NOMO-1 treated with dmso at 0.1 percent for 144 hours (cell line): ENCODE measurements at regions not wholly inside any gene's neighbourhood (a gene's known extent, or its start where the extent isn't known, plus 50 kb on each side); places are given as distances from the start of the nearest gene placed in this dataset.
"Not testable (repeated sequence)": the region's sequence is repeated elsewhere in the genome, so short reads cannot be mapped to it uniquely, and the experiment has no call there.

Experiments
- DNase-seq: peaks from one replicate; lab custom pipeline; 2025; ENCODE audit not compliant: unreplicated experiment; lab: John Stamatoyannopoulos, UW

DNA sequence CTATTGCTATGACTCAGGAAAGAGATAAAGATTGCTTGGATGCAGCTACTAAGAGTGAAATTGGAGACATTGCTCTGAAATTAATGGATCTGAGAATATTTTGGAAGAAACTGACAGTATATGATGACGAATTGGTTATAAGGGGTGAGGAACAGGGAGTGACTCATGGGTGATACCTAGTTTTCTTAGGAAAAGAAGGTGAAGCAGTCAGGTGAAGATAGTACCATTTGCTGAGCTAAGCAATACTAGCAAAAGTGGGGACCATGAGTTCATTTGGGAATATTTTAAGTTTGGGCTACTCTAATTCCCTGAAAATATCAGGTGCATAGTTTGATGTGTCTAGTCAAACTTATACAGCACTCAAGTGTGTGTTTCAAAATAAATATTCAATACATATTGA lies 260.1 kb upstream of the NFIA start:
- no peak for DNase-seq

DNA sequence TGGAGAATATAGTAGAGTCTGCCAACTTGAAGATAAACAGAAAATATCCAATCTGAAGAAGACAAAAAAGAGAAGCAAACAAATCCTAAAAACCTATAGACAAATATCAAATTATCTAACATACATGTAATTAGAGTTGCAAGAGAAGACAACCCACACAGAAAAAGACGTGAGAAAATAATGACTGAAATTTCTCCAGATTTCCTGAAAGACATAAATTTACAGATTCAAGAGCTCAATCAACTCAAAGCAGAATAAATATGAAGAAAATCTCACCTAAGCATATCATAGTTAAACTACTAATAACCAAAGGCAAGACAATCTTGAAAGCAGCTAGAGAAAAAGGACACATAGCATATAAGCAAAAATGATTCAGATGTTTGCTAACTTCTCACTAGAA lies 261.2 kb upstream of the NFIA start:
- no peak for DNase-seq

DNA sequence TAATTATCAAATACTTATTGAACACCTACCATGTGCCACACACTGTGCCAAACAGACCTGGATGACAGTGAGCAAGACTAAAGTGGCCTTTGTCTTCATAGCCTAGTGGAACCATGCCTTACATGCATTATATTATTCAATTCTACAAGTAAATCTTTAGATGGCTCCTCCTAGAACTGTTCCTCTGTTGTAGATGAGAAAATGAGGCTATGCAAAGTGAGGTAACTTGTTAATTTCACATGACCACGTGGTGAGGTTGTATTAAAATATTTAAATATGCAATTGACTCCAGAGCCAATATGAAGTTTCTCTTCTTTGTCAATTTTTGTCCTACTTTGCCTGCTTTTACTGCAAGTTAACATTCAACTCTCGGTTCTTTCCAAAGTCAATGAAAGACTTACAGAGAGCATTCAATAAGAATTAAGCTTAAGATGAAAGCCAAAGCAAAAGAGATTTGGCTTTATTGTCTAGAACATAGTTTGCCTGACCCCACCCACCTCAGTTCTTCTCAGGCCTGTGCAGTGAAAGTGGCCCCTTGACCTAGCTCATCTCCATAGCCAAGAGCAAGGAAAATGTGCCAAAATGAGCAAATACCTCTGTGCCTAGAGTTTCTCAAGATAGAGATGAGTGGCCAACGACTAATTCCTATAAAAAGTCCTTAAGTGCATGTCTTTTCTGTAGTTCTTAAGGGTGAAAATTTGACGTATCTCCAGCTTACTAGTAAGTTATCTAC lies 263.2 kb upstream of the NFIA start:
- no peak for DNase-seq

DNA sequence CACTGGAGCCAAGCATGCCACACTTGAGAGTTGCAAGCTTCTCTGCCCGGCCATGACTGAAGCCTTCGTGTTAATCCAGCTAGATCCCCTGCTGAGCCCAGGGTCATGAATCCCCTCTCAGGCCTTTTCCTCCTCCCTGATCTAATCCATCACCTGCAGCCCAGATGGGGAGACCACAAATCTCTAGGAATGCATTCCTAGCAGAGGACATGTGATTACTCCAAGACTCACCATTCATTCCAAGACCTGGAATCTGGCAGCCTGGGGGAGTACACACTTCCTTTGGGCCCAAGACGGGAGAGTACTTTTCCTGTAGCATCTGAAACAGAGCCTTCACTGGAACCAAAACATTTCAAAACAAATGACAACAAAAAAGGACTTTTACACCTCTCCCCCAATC lies 269.3 kb upstream of the NFIA start:
- DNase-seq: no peak

DNA sequence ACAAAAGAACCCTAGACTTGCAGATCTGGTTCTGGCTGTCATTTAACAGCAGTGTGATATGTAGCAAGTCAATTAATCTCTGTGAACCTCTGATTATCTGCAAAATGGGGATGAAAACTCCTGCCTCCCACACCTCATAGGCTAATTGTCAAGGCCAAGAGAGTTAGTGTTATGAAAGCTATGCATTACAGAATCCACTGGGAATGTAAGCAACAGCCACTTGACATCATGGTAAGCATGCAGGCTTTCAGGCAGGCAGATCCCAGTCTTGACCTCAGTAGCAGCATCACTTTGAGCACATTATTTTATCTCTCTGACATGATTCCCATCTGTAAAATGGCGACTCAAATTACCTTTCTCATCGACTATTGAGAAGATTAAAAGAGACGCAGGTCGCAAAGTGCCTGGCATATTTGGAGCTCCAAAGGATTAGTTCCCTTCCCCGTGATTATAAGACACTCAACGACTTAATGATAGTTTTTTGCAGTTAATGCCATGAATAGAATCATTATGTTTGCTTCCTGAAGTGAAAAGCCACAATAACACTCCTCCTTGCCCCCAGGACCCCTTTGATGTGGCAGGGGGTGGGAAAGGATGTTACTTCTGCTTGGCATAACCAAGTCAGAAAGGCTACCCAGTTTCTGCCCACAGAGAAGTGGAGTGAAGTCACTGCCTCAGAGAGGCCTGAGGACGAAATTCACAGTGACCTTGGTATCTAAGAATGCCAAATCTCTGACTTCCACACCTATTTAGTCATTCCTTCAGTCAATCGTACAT lies 273.0 kb upstream of the NFIA start:
- DNase-seq: no peak

DNA sequence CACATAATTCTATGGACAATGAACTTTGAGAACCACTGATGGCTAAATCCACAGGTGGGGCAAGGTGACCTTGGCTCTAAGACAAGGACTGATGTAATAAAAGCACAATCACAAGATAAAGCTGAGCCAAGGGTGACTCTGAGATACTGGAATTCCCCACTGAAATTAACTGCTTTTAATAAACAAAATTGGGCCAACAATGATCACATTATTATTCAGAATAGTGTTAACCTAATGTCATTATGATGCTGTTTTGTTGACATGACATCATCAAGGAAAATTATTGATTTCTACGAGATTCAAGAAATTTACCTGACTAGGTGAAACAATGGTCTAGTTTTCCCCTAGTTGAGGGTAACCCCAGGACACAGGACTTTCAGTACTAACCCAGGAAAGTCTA lies 273.7 kb upstream of the NFIA start:
- no peak for DNase-seq

DNA sequence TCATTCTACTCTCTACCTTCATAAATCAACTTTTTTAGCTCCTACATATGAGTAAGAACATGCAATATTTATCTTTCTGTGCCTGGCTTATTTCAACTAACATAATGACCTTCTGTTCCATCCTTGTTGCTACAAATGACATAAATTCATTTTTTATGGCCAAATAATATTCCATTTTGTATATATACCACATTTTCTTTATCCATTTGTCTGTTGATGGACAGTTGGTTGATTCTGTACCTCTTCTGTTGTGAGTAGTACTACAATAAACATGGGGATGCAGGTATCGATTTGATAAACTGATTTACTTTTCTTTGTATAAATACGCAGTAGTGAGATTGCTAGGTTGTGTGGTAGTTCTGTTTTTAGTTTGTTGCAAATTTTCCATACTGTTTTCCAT lies 279.5 kb upstream of the NFIA start:
- DNase-seq: no peak

DNA sequence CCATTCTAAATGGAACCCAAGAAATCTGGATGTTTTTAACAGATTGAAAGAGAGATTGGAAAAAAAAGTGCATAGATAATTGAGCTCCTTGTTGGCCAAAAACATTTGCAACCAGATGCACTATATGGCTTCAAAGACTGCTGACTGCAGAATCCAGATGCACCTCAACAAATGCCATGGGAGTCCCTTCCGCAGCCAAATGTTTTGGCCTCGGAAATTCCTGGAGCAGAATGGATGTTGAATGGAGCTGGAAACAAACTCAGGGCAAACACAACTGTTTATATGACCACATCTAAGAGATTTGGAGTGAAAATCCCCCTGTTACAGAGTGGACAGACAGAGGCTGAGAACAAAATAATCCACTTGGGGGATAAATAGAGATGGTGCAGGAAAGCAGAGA lies 285.0 kb upstream of the NFIA start:
- no peak for DNase-seq

DNA sequence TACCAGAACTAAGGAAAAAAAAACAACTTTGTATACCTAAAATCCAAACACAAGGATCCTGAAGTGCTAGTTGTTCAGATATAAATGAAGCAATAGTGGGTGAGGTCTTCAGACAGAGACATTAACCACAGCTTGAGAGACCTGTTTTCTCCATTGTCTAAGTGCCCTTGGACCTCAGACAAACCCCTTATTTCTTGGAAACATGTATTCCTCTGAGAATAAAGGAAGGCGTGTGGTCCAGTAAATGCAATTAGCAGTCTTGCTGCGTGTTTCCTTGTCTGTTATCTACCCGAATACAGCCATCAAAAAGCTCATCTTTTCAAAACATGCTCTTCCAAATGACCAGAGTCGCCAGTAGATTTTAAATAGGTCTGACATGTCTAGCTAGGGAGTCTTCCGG lies 291.1 kb upstream of the NFIA start:
- DNase-seq: no peak

DNA sequence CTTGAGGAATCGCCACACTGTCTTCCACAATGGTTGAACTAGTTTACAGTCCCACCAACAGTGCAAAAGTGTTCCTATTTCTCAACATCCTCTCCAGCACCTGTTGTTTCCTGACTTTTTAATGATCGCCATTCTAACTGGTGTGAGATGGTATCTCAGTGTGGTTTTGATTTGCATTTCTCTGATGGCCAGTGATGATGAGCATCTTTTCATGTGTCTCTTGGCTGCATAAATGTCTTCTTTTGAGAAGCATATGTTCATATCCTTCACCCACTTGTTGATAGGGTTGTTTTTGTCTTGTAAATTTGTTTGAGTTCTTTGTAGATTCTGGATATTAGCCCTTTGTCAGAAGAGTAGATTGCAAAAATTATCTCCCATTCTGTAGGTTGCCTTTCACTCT lies 309.3 kb upstream of the NFIA start:
- DNase-seq: not testable (repeated sequence)

DNA sequence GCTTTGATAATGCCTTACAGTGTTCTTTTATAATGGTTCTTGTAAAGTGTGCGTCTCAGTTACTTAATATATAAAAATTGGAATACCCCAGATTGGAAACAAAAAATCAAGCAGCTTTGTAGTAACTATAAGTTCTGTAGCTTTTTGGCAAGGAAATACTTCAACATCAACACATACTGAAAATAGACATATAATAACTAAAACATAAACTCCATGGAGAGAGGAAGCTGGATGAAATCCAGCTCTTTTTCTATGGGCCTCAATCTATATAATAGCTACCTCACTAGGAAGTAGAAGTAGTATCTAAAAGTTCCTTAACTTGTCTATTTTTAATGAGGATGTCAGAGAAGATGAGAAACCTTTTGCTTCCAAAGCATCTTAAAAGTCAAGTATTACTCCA lies 313.3 kb upstream of the NFIA start:
- DNase-seq: no peak

DNA sequence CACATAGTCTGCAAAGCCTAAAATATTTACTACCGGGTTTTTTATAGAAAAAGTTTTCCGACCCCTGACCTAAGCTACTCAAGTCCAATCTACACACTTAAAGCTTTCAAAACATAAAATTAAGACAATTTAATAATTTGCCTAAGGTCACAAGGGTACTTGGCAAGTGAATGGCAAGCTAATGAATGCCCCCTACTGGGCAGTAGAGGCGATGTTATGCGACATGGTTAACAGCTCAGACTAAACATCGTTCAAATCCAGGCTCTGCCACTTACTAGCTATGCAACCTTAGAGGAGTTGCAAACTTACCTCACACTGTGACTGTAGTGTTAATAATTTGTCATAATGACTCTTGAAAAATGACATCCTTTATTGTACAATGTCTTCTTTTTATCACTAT lies 317.2 kb upstream of the NFIA start:
- DNase-seq: no peak

DNA sequence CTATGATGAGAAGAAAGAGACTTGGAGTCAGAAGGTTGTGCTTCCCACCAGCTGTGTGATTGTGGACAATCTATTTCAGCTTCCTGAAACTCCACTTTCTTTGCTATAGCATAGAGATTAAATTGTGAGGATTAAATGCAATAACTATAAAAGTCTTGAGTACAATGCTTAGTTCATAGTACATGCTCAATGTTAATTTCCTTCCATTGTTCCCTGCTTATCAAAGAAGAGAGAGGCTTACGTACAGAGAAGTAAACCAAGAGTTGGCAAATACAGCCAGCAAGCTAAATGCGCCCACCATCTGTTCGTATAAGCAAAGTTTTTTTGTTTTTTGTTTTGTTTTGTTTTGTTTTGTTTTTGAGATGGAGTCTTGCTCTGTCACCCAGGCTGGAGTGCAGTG lies 317.9 kb upstream of the NFIA start:
- no peak for DNase-seq

DNA sequence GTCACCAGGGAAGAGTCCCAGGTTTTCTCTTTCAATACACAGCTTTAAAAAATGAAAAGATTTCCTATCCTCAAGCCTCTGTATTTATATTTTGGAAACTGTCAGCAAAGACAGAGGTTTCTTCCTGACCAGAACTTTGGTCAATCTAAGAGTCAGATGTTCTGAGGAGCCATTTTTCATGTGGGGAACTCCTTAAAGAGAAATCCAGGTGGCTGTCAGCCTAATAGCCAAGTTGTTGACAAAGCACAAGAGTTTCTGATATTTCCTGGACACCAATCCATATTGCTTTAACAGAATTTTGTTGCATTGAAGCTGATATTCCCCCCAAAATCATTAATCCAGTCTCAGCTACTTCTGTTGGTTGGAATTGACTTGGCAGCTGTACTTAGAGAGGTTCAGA lies 318.6 kb upstream of the NFIA start:
- no peak for DNase-seq

DNA sequence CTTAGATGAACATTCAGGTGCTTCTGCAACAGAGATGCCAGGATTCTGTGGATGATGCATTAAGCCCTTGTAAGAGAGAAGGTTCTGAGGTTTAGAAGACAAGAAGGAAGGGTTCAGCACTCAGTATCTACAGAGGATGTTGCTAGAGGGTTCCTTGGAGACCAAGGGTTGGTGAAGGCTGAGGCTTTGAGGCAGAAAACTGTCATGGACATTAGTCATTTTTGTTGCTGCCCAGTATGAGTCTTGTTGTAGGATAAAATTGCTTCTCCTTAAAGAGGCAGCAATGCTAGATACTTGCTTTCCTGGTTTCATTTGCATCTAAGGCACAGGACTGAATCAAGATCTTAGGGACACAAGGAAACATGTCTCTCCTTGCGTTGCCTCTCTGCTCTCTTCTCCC lies 319.4 kb upstream of the NFIA start:
- no peak for DNase-seq

DNA sequence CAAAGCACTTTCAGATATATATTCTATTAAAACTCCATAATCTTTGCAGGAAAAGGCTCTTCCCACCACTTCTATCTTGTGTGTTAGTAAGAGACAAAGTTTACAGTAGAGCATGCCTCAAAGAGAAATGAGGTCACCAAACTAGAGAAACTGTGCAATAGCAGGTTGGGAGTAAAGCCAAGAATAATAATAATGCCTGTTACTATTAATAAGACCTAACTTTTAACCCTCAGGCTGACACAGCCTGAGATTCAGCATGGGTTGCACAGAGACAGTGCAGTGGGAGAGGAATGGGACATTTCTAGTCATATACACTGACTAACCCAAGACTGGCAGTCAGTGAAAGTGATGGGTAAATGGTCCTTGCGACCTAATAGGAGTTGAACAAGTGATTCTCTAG lies 320.2 kb upstream of the NFIA start:
- DNase-seq: no peak

DNA sequence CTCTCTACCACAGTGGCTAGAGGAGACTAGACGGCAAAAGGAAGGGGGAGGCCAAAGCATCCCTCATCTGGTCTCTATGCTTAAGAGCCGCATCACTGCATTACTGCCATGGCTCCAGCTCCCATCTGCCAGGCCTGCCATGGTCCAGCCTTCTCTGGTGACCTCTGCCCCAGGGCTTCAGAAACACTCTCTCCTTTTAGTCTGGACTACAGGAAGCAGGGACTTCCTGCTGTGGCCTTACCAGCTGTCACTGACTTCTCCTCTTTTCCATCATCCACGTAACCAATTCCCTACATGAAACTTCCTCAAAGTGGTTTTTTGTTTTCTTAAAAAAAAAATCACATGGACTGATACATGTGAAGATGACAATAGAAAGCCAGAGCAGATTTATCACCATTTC lies 323.1 kb upstream of the NFIA start:
- DNase-seq: no peak

DNA sequence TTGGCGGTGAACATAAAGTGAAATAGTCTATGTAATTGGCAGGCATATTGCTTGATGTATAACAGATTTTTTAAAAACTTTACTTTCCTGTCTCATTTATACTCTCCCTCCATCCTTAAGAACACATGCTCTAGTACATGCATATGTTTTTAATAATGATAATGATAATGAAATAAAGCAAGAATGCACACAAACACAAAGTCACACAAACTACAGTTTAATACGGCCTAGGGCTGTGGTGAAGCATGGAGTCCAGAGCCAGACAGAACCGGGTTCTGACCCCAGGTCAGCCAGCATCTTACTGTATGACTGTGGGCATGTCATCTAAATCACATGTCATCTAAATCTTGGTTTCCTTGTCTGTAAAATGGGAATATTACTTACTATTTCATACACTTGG lies 324.9 kb upstream of the NFIA start:
- DNase-seq: no peak

DNA sequence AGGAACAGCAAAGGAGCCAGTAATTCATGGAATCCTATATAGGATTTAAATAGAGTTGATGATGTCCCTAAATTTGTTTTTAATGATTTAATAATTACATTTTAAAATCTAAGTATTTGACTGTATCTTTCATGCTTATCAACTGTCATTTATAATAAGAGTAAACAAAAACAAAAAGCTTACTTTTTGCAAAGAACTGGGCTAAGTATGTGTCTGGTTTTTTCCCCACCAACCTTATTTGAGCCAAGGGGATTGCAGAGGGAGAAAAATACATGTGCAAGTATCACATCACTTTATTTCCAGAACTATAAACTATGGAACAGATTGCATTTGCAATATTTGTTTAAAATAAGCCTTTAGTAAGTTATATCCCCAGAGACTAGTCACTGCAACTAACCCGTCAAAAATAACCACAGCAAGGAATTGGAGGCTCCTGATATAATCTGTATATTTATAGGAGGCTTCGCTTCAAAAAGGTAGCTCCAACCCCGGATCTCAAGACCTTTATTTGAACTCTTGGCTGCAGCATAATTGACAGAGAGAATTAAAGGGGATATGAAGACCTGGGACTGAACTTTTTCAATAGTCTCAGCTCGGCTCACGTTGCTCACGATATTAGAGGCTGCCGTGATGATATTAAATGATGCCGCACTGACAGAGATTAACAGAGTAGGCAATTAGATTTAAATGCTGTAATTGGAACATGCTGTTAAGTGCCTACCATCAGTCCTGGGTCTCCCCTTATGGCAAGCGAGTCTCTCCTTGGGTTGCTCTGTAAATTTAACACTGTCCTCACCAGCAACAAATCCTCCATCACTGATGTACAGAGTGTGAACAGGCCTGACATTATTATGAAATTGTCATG lies 329.1 kb upstream of the NFIA start:
- no peak for DNase-seq

DNA sequence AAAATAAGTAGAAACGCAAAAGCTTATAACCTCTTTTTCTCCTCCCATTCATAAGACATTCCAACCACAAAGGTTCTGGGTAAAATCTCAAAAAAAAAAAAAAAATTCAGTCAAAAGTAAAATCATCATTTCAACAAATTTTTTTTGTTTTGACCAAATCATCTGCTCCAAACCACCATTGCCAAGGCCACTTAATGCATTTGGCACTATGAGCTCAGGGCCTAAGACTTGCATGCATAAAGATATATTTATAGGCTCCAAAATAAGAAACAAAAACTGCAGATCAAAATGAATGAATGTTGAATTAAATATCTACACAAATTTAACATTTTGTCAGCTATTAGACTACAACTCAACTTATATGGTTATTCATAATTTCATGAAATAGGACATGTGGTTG lies 331.1 kb upstream of the NFIA start:
- DNase-seq: no peak

DNA sequence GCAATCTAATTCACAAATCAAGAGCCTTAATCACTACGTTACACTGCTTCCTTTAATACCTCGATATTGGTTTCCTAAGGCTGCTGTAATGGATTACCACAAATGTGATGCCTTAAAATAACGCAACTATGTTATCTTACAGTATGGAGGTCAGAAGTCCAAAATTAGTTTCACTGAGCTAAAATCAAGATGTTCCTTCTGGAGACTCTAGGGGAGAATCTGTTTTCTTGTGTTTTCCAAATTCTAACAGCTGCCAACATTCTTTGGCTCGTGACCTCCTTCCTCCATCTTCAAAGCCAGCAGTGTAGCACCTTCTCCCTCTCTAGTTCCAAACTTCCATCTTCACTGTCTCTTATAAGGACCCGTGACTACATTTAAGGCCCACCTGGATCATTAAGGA lies 335.0 kb upstream of the NFIA start:
- DNase-seq: no peak

DNA sequence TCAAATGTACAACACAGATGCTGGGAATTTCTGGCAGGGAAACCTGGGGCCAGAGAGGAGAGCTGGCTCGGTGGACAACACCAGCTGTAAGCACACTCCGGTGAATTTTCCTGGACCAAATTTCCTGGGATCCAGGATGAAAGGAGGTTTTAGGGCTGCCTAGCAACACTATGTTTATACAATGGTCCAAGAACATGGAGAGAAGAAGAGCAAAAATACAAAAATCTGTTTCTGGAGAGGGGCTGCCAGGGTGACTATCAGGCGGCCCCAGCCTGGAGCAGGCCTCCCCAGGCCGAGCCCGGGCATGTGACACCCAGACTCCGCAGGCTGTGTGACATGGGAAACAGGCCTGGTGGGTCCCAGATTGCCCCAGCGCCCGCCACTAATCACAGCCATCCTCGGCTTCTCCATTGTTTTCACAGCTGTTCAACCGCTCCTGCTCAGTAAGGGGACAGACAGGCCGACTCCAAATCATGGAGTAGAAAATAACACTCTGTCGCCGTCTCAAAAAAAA lies 336.0 kb upstream of the NFIA start:
- DNase-seq: no peak
